HG03139 (cell line): ENCODE measurements at regions not wholly inside any gene's neighbourhood (a gene's known extent, or its start where the extent isn't known, plus 50 kb on each side); places are given as distances from the start of the nearest gene placed in this dataset.

ENCODE experiments used
- ATAC-seq: cut with Tn5 transposase; IDR thresholded peaks from one replicate; pipeline ENCODE4 v1.9.1; 2021; ENCODE audit not compliant: unreplicated experiment

DNA sequence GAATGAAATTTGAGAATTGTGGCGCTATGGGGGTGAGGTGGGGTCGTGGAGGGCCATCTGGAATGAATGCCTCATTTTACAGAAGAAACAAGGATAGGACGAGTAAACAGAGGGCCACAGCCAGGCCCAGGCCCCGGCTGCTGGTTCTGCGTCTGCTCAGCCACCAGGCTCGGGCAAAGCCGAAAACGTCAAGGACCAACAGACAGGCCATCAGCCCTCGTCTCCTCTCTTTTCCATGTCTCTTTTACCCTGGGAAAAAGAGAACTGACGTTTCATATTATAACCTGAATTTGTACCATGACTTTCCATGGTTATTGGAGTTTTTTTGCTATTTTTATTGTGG is 212.4 kb upstream of the ARID1B start:
- ATAC-seq = no peak

- peak; percentile 98 for ATAC-seq
Measured at GRCh38 chr6:156564127-156564806, 212.9 kb upstream of the ARID1B start.

DNA sequence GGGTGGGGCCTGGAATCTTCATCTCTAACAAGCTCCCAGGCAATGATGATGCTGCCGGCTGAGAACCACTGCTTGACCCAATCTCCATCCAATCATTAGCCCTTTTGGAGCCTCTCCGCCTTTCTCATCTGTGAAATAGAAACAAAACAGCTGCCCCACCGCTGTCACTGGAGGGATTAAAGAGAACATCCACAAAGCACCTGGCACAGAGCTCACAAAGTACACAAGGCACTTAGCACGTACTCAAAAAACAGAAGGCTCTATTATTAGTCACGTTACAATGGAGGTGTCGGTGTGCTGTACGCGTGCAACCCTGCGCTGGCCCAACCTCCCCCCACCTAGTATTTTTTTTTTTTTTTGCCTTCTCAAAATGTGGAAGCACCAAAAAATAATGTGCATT is 213.5 kb upstream of the ARID1B start:
- no peak for ATAC-seq

- ATAC-seq = no peak
Measured at GRCh38 chr6:156562636-156563035, 214.5 kb upstream of the ARID1B start.

GRCh38 chr6:156562019-156562418 is 215.2 kb upstream of the ARID1B start:
- no peak for ATAC-seq

DNA sequence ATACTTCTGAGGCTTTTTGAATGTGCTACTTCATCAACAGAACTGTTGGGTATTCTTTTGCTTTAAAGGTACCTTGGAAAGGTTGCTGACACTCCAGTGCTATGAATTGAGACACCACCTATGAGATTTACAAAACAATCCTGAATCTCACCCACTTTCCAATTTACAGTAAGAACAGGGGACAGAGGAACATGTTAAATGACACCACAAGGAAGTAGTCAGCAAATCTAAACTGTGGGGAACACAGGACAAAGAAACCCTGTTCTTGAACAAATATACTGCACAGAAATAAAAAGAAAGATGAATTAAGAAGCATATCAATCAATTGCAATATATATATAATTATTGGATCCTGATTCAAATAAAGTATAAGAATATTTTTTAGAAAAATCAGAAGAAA is 216.7 kb upstream of the ARID1B start:
- ATAC-seq = no peak

- no peak for ATAC-seq
Measured at GRCh38 chr6:156559162-156559690, 218.0 kb upstream of the ARID1B start.

- no peak for ATAC-seq
Measured at GRCh38 chr6:156557911-156558259, 219.3 kb upstream of the ARID1B start.

- ATAC-seq = no peak
Measured at GRCh38 chr6:156557251-156557910, 219.8 kb upstream of the ARID1B start.

DNA sequence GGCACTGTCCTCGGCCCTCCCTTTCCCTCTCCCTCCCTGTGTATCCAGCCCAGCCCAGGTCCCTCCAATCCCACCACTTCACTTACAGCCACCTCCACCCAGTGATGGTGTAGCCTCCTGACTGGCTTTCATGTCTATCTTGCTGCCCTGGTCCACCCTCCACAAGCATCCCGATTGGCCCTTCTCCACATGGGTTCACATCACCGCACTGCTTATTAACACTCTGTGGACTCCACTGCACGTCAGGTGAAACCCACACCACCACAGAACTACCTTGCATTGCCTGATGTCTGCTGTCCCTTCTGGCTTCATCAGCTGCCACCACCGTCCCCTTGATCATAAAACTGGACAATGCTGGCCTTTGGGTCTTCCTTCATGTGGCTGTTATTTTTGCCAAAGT is 220.4 kb upstream of the ARID1B start:
- ATAC-seq = no peak

DNA sequence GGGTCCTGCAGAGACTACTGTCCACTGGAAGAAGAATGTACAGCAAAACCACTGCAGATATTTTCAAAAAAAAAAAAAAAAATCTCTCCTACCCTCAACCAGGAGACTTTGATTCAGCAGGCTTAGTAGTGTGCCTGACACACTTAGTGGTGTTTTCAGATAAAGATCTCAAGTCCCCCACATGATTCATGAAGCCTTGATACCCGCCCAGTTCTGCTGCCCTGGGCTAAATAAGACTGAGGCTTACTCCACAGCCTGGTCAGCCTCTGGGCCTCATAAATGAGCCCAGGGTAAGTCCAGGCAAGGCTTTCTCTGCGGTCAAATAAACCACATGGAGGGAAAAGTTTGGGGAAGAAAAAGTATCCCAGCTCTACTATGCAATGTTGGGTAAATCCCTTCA is 222.1 kb upstream of the ARID1B start:
- ATAC-seq = no peak

DNA sequence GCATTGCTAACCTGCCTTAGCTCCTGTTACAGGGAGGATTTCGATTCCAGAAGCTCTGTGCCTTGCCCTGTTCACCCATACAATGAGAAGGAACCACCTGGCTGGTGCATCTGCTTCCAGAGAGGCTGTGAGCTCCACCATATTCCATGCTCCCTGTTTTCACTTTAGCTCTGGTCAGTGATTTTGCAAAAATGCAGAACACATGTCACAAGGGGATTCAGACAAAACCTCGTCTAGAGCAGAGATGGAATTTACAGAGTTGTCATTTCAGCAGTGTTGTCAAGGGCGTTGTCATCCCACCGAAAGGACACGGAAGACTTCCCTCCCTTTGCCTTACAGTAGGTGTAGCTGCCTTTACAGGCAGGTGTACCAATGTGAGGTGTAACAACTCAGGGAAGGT is 223.0 kb upstream of the ARID1B start:
- ATAC-seq = no peak

- ATAC-seq = no peak
Measured at GRCh38 chr6:156552849-156553248, 224.3 kb upstream of the ARID1B start.

GRCh38 chr6:156550949-156551348 is 226.2 kb upstream of the ARID1B start:
- ATAC-seq = no peak

DNA sequence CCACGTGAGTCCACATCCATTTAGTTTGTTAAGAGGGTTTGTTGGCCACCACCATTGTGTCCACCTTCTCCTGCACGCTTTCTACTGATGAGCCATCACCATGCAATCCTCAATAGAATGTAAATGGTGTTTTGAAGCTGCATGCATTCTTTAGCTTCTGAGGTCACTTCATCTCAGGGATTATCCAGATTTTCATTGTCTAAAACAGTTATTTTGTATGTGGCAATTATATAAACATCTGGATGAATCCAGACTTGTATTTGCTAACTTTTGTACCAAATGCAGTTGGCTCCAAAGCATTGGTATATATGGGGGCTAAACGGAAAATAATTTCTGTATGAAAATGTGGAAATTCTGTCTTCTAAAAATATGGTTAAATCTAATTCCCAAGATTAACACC is 231.2 kb upstream of the ARID1B start:
- ATAC-seq = no peak

- ATAC-seq = no peak
Measured at GRCh38 chr6:156545021-156545420, 232.2 kb upstream of the ARID1B start.

DNA sequence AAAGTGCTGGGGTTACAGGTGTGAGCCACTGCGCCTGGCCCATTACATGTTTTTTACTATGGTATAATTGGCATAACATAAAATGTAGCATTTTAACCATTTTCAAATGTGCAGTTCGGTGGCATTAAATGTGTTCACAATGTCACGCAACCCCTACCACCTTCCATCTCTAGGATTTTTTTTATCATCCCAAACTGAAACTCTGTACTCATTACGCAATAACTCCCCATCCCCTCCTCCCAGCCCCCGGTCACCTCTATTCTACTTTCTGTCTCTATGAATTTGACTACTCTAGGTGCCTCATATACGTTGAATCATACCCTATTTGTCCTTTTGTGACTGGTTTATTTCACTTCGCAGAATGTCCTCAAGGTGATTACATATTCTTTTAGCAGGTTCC is 233.1 kb upstream of the ARID1B start:
- ATAC-seq = no peak

- no peak for ATAC-seq
Measured at GRCh38 chr6:156543431-156543830, 233.7 kb upstream of the ARID1B start.

DNA sequence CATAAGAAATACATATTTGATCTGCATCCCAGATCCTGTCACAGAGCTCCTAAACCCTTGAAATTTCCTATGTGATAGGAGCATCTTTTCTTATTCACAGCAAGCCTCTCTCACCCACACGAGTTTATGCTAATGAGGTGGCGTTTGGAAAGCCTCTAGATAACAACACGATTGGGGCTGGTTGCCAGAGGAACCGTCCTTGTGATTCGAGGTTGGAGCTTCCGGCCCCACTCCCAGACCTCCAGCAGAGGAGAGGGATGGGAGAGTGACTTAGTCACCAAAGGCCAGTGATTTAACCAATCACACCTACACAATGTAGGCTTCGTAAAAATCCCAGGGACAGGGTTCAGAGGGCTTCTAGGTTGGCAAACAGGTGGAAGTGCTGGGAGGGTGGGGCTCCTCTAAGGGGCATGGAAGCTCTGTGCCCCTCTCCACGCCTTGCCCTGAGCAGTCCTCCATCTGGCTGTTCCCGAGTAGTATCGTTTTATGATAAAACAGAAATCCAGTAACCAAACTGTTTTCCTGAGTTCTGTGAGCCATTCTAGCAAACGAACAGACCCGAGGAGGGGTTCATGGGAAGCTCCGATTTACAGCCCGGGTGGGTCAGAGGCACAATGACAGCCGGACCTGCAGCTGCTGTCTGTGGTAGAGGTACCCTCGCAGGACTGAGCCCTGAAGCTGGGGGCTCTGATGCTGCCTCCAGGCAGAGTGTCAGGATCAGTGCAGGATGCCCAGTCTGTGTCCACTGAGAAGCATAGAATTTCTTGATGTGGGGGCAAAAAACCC is 238.1 kb upstream of the ARID1B start:
- no peak for ATAC-seq

DNA sequence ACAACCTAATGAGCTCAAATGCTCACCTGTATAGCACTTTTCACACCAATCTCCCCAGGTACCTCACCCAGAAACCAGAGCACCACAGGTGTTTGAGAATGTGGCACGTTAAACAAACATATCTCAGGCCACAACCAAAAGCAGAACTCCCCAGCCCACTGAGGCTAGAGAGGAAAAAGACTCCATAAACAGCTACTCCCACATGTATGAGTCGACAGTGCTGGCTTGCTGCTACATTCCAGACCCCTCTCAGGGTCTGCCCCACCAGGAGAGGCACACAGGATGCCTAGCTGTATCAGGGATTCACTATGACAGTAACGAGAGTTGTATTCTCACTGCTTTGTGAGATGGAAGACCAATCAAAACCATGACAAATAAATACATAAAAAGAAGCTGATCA is 242.6 kb upstream of the ARID1B start:
- ATAC-seq = no peak

- no peak for ATAC-seq
Measured at GRCh38 chr6:156533872-156534524, 243.2 kb upstream of the ARID1B start.

- no peak for ATAC-seq
Measured at GRCh38 chr6:156526081-156526480, 251.1 kb upstream of the ARID1B start.
